ENCODE measurements at regions not wholly inside any gene's neighbourhood (a gene's known extent, or its start where the extent isn't known, plus 50 kb on each side); places are given as distances from the start of the nearest gene placed in this dataset.

- no peak overlapping the region for H3K4me3 ChIP-seq (ENCODE audit: low read depth, poor library complexity, severe bottlenecking)
- intact Hi-C loops (cut with DNase I; ENCODE audit: low total_unique reads): no loop called here
- WGBS, 2 donors: 72 to 78% methylated on average over 5 to 6 of the region's 6 CpGs
- no peak for DNase-seq (ENCODE audit: low spot score in 2 of 2)
- TF ChIP-seq CTCF (IDR thresholded peaks at IDR 0.05) (no peak), POLR2A (IDR thresholded peaks at IDR 0.05) (no peak)
These were observed 247.2 kb downstream of the CDH10 start for GRCh38 chr5:24397601-24398000.

GRCh38 chr5:24401773-24402172 is 243.0 kb downstream of the CDH10 start:
- TF ChIP-seq CTCF (IDR thresholded peaks at IDR 0.05): no peak
- TF ChIP-seq POLR2A (IDR thresholded peaks at IDR 0.05): no peak
- no peak overlapping the region for H3K4me3 ChIP-seq (ENCODE audit: low read depth, poor library complexity, severe bottlenecking)
- 28 to 35% methylated on average over 3 of the region's 3 CpGs for WGBS, 2 donors
- DNase-seq (ENCODE audit: low spot score in 2 of 2): no peak
- intact Hi-C loops (cut with DNase I; ENCODE audit: low total_unique reads): no loop called here

- 48 to 59% methylated on average over 3 of the region's 3 CpGs for whole genome bisulfite sequencing, 2 donors
- intact Hi-C loops (cut with DNase I; ENCODE audit: low total_unique reads): no loop called here
- DNase-seq (ENCODE audit: low spot score in 2 of 2): no peak
- H3K4me3 ChIP-seq (ENCODE audit: low read depth, poor library complexity, severe bottlenecking): no peak overlapping the region
- TF ChIP-seq CTCF (IDR thresholded peaks at IDR 0.05) (no peak), POLR2A (IDR thresholded peaks at IDR 0.05) (no peak)
These were observed 237.3 kb downstream of the CDH10 start for GRCh38 chr5:24407466-24407865.

GRCh38 chr5:24428345-24428744 is 216.4 kb downstream of the CDH10 start:
- TF ChIP-seq POLR2A (IDR thresholded peaks at IDR 0.05) (no peak), CTCF (IDR thresholded peaks at IDR 0.05) (no peak)
- no peak for DNase-seq (ENCODE audit: low spot score in 2 of 2)
- intact Hi-C loops (cut with DNase I; ENCODE audit: low total_unique reads): no loop called here
- no peak overlapping the region for H3K4me3 ChIP-seq (ENCODE audit: low read depth, poor library complexity, severe bottlenecking)
- 13 to 19% methylated on average over 1 of the region's 1 CpG for WGBS, 2 donors

DNA sequence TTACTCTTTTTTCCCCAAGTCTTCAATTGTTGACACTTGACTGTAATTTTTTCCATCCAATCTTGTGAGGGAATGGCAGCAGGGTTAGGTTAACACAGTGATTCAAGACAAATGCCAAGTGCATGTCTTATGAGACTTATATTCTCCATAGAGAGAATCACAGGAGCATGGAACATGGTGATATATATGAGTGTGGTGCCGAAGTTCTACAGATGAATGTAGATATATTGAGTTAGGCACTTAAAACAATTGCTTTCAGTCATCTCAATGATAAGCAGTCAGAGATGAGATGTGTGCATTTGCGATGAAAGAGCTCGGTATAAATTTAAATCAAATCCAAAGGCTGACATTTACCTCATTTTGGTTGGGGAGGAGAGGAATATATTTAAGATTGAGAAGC is 211.2 kb downstream of the CDH10 start:
- WGBS, 2 donors: 89 to 97% methylated on average over 3 of the region's 3 CpGs
- TF ChIP-seq CTCF (IDR thresholded peaks at IDR 0.05): no peak
- TF ChIP-seq POLR2A (IDR thresholded peaks at IDR 0.05): no peak
- intact Hi-C loops (cut with DNase I; ENCODE audit: low total_unique reads): no loop called here

More for the DNA sequence above, 211.2 kb downstream of the CDH10 start:
- no peak for DNase-seq (ENCODE audit: low spot score in 2 of 2)
- H3K4me3 ChIP-seq (ENCODE audit: low read depth, poor library complexity, severe bottlenecking): no peak overlapping the region

All from lower leg skin (tissue), 4 donors.